Keratinocyte (primary cell): ENCODE measurements at regions not wholly inside any gene's neighbourhood (a gene's known extent, or its start where the extent isn't known, plus 50 kb on each side); places are given as distances from the start of the nearest gene placed in this dataset.

ENCODE experiments used
- DNase-seq: peaks from one replicate; pipeline ENCODE4 v3.0.0-alpha.2; 2011; ENCODE audit warnings: low read depth, missing footprints, low spot score
- FAIRE-seq: peaks from 2 replicates; lab custom pipeline; 2011; peaks lifted over from hg19 to GRCh38; lab: Jason Lieb, UNC
- H2AFZ ChIP-seq: 2 replicates; pipeline ENCODE4 v1.6.0; 2012; ENCODE audit warnings: low read length, control low read depth, inconsistent platforms; ENCODE audit not compliant: control insufficient read depth
- H3K27ac ChIP-seq: 2 replicates; pipeline ENCODE4 v1.5.1; 2011; ENCODE audit warnings: low read length; ENCODE audit not compliant: control insufficient read depth, insufficient read depth
- H3K27me3 ChIP-seq: 3 replicates; pipeline ENCODE4 v1.6.0; 2011; ENCODE audit warnings: low read length; ENCODE audit not compliant: control insufficient read depth, insufficient read depth; ENCODE audit errors: extremely low read depth
- H3K36me3 ChIP-seq, 2 experiments: 2 replicates in 1 of 2; 3 replicates in 1 of 2; pipeline ENCODE4 v1.5.1; 2011; ENCODE audit warnings: low read length in 2 of 2, mild to moderate bottlenecking in 1 of 2; ENCODE audit not compliant: control insufficient read depth in 2 of 2, insufficient read depth in 2 of 2; ENCODE audit errors: extremely low read depth in 1 of 2
- H3K4me1 ChIP-seq: 3 replicates; pipeline ENCODE4 v1.5.1; 2011; ENCODE audit warnings: low read length; ENCODE audit not compliant: control insufficient read depth, insufficient read depth; ENCODE audit errors: extremely low read depth
- H3K4me2 ChIP-seq: 3 replicates; pipeline ENCODE4 v1.6.0; 2011; ENCODE audit warnings: low read depth, low read length; ENCODE audit not compliant: control insufficient read depth, insufficient read depth; ENCODE audit errors: extremely low read depth
- H3K4me3 ChIP-seq, 3 experiments: fragments of 200-600 bp in 1 of 3; sonication (generic) in 1 of 3; 2 replicates in 2 of 3; 3 replicates in 1 of 3; pipeline ENCODE4 v1.5.1; 2011 to 2016; ENCODE audit warnings: low read length in 3 of 3, mild to moderate bottlenecking in 3 of 3, control low read depth in 2 of 3, inconsistent platforms in 1 of 3, low read depth in 1 of 3, mixed read lengths in 1 of 3, mixed run types in 1 of 3, moderate library complexity in 1 of 3; ENCODE audit not compliant: control insufficient read depth in 2 of 3, insufficient read depth in 2 of 3; ENCODE audit errors: extremely low read depth in 1 of 3
- H3K79me2 ChIP-seq: 2 replicates; pipeline ENCODE4 v1.6.0; 2012; ENCODE audit warnings: low read length; ENCODE audit not compliant: control insufficient read depth, insufficient read depth
- H3K9ac ChIP-seq: 3 replicates; pipeline ENCODE4 v1.6.0; 2011; ENCODE audit warnings: low read length; ENCODE audit not compliant: control insufficient read depth, insufficient read depth; ENCODE audit errors: extremely low read depth
- H3K9me1 ChIP-seq: 3 replicates; pipeline ENCODE4 v1.6.0; 2011; ENCODE audit warnings: low read length; ENCODE audit not compliant: control insufficient read depth, insufficient read depth; ENCODE audit errors: extremely low read depth
- H3K9me3 ChIP-seq: 2 replicates; pipeline ENCODE4 v1.5.1; 2012; ENCODE audit warnings: low read depth, low read length; ENCODE audit not compliant: control insufficient read depth
- H4K20me1 ChIP-seq: 3 replicates; pipeline ENCODE4 v1.6.0; 2011; ENCODE audit warnings: low read length; ENCODE audit not compliant: control insufficient read depth, insufficient read depth; ENCODE audit errors: extremely low read depth
- CTCF ChIP-seq, 3 experiments: IDR thresholded peaks in 1 of 3; conservative IDR thresholded peaks in 1 of 3; optimal IDR thresholded peaks in 1 of 3; 2 replicates in 2 of 3; 3 replicates in 1 of 3; pipeline versions ENCODE3 to v1.5.1; 2011; ENCODE audit warnings: low read length in 3 of 3, mild to moderate bottlenecking in 3 of 3, moderate library complexity in 2 of 3, control low read depth in 1 of 3, inconsistent platforms in 1 of 3; ENCODE audit not compliant: insufficient read depth in 2 of 3; ENCODE audit errors: extremely low read depth in 1 of 3
- EZH2 ChIP-seq: IDR thresholded peaks from one replicate; pipeline ENCODE4 v1.6.1; 2012; ENCODE audit warnings: inconsistent platforms, mild to moderate bottlenecking, low read length, moderate library complexity
- dilution Hi-C: fragments of 300-500 bp; cut with MboI; formaldehyde crosslinking; loops from one replicate; pipeline ENCODE4 v1.7.0; 2020; ENCODE audit warnings: low sequenced_read_pairs; ENCODE audit not compliant: extremely low pct_ligation_motif_present

GRCh38 chr14:96999654-97000155, 202.5 kb downstream of the VRK1 start:
- Histone ChIP-seq H3K9me1 (no peaks in the 10 kb centered on the region), H3K79me2 (no peaks in the 10 kb centered on the region), H2AFZ (no peak overlapping the region), H4K20me1 (no peaks in the 10 kb centered on the region), H3K27ac (no peak overlapping the region), H3K4me2 (no peak overlapping the region), H3K4me3 (no peak overlapping the region), H3K27me3 (no peaks in the 10 kb centered on the region), H3K4me1 (no peaks in the 10 kb centered on the region), H3K36me3 (no peaks in the 10 kb centered on the region), H3K9ac (no peak overlapping the region), H3K9me3 (no peaks in the 10 kb centered on the region)
- DNase-seq, result no peak
- TF ChIP-seq EZH2 (no peak), CTCF (optimal IDR thresholded peaks at IDR 0.05 in 1 of 3, IDR thresholded peaks at IDR 0.05 in 1 of 3, conservative IDR thresholded peaks at IDR 0.05 in 1 of 3; ENCODE audit: extremely low read depth in 1 of 3, insufficient read depth in 2 of 3, low read length in 3 of 3) (no peak)
- FAIRE-seq, result no peak
- dilution Hi-C loops, result no loop called here

GRCh38 chr14:97002454-97002853, 205.3 kb downstream of the VRK1 start:
- Histone ChIP-seq H2AFZ (no peak overlapping the region), H4K20me1 (no peaks in the 10 kb centered on the region), H3K36me3 (no peaks in the 10 kb centered on the region), H3K27ac (no peak overlapping the region), H3K9me1 (no peaks in the 10 kb centered on the region), H3K9ac (no peak overlapping the region), H3K79me2 (no peaks in the 10 kb centered on the region), H3K4me1 (no peaks in the 10 kb centered on the region), H3K4me2 (no peak overlapping the region), H3K4me3 (no peak overlapping the region), H3K9me3 (no peaks in the 10 kb centered on the region), H3K27me3 (no peaks in the 10 kb centered on the region)
- no peak for TF ChIP-seq EZH2
- no peak for TF ChIP-seq CTCF (optimal IDR thresholded peaks at IDR 0.05 in 1 of 3, IDR thresholded peaks at IDR 0.05 in 1 of 3, conservative IDR thresholded peaks at IDR 0.05 in 1 of 3; ENCODE audit: extremely low read depth in 1 of 3, insufficient read depth in 2 of 3, low read length in 3 of 3)
- DNase-seq, result no peak
- dilution Hi-C loops, result no loop called here
- FAIRE-seq, result no peak
